NCI-H146 treated with DMSO at 0.1 percent for 48 hours (cell line): ENCODE measurements at regions not wholly inside any gene's neighbourhood (a gene's known extent, or its start where the extent isn't known, plus 50 kb on each side); places are given as distances from the start of the nearest gene placed in this dataset.

ENCODE experiments used
- DNase-seq: peaks from one replicate; lab custom pipeline; 2025; ENCODE audit not compliant: unreplicated experiment; lab: John Stamatoyannopoulos, UW

DNA sequence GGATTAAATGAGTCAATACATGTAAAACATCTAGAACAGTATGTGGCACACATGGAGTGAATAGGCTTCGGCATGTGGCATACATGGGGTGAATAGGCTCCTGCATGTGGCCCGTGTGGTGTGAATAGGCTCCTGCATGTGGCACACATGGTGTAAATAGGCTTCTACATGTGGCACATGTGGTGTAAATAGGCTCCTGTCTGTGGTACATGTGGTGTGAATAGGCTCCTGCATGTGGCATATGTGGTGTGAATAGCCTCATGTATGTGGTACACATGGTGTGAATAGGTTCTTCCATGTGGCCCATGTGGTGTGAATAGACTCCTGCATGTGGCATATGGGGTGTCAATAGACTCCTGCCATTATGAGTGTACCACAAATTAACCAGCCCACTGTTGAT lies 219.1 kb upstream of the KIRREL3 start:
- no peak for DNase-seq

DNA sequence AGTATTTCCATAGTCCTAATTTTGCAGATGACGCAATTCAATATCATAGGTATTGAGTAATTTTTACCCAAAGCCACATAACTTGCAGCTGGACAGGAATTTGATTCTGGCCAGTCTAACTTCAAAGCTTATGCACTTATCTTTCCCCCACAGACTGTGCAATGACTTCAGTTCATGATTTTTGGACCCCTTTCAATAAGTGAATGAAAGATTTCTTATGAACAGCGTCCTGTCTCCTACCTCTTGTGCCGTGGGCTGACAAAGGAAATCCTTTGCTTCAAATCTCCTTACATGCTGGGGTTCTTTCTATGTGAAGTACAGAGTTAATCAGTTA lies 217.7 kb upstream of the KIRREL3 start:
- DNase-seq = no peak

DNA sequence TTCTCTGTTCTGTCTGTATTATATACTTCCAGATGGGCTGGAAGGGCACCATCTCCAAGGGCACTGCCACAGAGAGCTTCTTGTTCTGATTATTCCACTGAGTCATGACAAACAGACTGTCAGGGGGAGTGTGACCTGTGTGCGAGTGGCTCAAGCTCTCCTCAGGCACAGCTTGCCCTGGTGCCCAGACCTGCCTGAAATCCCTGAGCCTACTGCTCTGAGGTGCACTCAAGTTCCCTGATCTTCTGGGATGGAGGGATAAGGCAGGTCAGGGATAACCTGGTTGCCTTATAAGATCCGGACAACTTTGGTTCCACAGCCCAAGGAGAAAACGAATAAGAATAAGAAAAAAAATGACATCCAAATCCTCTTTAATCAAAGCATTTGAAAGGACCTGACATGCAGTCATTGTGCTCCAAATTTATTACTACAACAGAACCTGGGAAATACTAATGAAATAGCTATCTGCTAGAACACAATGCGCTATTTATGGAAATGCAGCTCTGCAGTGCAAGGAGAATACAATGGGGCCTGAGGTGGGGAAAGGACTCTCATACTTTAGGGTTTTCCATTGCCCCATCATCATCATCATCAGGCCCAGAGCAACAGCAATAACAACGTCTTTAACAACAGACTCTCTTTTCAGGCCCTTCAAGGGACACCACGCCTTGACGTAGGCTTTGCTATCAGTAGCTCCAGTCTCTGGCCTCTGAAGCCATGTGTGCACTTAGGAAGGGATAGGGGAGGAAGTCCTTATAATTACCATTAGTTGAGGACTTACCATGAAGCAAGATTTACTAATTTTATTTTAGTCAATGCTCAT lies 217.1 kb upstream of the KIRREL3 start:
- DNase-seq = no peak

DNA sequence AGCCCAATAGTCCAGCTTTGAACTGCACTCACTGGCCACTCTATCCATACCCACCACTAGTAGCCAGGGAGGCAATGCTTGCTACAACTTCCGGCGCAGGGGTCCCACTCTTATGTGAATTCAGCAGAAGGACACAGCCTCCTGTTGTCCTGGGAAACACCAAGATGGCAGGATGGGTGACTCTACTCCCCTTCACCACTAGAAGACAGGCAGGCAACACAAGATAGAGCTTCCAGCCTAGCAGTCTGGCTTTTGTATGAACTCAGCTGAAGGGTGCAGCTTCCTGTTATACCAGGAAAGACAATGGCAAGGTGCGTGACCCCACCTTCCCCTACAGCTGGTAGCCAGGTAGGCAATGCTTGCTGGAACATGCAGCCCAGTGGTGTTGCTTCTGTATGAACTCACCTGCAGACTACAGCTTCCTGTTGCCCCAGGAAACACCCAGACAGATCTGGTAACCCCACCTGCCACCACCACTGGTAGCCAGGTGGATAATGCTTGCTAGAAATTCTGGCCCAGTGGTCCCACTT lies 205.2 kb upstream of the KIRREL3 start:
- DNase-seq = no peak

DNA sequence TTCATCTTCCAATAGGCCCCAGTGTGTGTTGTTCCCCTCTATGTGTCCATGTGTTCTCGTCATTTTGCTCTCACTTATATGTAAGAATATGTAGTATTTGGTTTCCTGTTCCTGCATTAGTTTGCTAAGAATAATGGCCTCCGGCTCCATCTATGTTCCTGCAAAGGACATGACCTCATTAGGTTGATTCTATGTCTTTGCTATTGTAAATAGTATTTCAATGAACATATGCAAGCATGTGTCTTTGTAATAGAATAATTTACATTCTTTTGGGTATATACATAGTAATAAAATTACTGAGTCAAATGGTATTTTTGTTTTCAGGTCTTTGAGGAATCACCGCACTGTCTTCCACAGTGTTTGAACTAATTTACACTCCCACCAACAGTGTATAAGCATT lies 202.9 kb upstream of the KIRREL3 start:
- DNase-seq = no peak

DNA sequence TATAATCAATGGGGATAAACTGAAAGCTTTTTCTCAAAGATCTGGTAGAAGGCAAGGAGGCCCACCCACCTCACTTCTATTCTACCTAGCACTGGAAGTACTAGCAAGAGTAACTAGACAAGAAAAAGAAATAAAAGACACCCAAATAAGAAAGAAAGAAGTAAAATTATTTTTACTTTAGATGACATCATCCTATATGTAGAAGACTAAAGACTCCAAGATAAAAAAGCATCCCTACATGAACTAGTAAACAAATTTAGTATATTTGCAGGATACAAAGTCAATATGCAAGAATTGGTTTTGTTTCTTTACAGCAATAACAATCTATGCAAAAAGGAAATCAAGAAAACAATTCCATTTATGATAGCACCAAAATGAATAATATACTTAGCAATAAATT lies 201.5 kb upstream of the KIRREL3 start:
- DNase-seq = no peak

DNA sequence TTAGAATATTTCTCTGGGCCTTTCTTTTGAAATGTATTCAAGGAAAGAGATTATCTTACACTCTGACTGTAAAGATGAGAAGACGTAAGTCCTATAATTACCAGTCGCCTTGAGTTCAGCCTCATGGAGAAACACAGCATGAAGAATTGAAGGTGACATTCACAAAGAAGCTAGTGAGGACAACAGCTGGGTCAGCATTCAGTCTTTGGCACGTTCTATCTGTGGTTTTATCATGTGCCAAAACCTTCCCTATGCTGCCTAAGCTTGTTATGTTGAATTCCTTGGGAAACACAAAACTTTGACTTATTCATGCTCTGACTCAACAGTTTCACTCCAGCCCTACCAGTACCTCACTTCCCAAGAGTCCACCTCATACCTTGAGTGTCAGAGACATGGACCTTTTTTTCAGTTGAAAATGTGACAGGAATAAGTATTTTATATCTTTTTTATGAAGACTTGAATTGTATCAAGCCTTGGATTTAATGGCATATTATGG lies 198.8 kb upstream of the KIRREL3 start:
- DNase-seq = no peak

DNA sequence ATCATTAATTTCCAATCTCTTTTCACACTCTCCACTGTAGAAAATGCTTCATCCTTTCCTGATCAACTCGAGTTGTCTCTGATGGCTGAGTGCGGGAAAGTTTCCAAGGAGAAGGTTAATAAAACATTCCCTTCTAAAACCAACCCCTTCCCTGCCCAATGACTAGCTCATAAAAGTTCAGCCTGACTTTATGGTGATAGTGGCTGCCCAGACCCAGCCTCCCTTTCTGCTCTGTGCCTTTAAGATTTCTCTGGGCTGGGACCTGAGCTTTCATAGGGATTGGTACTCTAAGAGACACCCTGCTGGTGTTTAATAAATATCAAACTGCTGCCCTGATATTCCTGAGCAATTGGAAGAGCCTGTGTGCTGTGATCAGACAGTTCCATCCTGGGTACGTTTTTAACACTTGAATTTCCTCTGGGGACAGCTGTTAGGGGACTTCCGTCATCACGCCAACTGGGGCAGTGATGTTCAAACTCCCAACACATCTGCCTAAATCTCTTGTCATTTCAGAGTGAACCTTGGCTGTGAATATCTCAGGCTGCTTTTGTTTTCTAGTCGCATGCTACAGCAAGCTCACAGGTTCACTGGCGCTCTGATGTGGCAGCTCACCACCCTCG lies 195.0 kb upstream of the KIRREL3 start:
- no peak for DNase-seq

DNA sequence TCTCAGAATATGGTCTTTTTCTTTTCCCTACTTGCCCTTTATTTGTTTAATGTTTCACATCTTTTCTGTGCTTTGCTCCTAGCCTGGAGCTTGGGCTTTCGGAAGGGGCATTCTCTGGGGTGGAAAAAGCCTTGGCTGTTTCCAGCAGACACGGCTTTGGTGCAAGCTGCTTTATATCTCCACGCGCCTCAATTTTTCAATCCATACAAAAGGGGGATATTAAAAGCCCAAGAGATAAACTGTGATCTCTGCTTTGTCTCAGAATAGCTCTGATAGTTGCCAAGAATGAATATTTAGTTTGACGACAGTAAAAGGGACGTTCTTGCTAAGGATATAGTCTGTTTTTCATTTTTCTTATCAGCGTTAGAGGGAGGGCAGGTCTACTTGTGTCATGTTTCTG lies 194.0 kb upstream of the KIRREL3 start:
- DNase-seq = no peak

DNA sequence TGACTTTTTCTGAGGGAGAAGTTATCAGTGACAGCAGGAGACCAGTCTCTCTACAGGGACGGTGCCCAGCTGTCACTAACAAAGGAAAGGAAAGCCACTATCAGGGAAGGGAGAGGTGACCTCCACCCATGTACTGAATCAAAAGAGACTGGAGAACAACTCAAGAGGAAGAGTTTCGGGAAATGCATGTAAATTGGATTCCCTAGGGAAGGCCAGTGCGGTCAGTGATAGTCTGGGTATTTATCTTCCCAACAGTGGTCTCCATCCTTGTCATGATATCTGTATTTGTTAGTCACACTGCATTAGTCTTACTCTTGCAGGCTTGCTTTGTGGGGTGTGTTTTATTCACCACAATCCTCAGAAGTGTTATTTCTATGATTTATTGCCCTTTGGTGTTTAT lies 193.4 kb upstream of the KIRREL3 start:
- peak; percentile 58 for DNase-seq

DNA sequence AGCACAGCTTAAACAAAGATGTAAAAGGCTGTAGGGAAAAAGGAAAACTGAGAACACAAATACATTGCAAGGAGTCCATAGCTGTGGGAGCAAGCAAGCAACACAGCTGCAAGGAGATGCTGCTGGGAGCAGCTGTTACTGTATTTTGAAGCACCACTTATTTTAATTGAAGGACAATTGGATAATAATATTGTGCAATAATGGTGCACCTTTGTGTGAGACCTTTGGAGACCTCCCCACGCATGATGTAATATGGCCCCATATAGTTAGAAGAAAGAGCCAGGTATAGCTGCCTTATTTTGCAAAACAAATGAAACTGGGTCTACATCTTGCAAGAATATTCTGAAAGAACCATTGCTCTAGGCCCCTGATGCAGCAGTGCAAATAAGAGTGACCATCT lies 191.1 kb upstream of the KIRREL3 start:
- DNase-seq = peak; percentile 57

DNA sequence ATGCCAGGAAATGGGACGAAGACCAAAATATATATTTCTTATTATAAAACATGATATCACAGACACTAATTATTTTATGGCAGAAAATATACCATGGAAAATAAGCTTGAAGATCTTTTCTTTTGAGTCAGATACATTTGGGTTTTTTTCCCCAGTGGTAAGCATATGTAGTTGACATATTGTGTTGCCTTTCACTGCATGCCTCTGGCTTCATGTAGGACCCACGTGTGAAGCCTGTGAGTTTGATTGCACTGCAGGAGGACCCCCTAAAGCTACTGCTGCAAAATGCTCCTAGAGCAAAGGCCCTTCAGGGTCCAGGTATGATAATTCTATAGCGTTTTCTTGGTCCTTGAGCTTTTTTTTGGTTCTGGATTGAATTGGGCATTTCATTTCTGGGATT lies 190.7 kb upstream of the KIRREL3 start:
- no peak for DNase-seq

DNA sequence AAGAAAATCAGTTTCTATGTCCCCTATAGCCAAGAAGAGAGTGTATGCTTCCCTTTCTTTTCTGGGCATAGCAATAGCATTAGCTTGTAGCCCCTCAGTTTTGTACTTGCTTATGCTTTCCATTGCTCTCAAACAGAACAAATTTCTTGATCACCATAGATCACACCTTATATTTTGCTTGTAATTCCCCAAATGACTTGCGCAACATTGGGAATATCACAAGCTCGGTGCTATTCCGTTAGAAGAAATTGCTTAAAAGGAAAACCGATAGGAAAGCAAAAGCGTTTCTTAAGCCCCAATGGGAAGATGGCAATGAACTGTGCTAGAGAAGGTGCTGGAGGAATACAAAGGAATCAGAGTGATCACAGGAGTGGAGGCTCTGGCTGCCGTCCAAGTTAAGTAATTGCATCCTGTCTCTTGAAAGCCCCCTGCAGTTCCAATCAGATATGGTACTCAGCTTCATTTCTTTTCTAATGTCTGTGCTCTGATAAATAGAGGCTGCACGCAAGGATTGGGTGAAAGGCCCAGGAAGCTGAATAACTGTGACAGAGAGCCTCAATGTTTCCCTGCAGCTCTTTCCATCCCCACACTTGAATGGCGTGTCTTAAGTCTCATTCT lies 182.1 kb upstream of the KIRREL3 start:
- peak; percentile 95 for DNase-seq

DNA sequence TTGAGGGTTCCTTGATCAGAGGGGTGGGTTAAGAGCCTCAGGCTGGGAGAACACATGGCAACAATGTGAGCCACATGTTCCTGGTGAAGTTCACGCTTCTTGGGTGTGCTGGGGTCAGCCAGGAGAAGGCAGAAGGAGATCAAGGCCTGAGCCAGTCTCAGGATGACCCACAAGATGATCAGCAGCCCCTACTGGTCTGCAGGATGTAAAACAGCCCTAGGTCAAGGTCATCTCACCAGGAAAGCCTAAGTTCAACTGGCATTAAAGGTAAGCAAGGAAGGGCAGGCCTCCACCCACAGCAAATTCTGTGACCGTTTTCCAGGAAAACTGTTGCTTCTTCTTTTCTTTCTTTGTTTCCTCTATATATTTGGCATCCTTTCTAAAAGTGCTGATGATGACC lies 156.7 kb upstream of the KIRREL3 start:
- DNase-seq = no peak

DNA sequence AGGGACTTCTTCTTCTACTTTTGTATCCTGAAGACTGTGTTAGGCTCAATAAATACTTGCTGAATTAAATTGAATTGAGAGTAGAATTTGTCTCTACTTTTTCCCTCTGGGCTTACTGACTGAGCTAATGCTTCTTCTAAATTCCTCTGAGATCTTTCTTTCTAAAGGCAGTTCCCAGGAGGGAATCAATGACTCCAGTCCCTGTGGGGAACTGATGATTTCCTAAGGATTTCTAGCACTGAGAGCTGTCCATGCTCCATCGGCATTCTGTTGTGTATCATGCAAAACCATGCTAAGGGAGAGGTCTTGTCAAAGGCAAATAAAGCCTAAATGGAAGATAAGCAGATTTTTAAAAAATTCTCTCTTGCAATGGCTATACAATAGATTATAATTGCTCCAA lies 148.8 kb upstream of the KIRREL3 start:
- no peak for DNase-seq

DNA sequence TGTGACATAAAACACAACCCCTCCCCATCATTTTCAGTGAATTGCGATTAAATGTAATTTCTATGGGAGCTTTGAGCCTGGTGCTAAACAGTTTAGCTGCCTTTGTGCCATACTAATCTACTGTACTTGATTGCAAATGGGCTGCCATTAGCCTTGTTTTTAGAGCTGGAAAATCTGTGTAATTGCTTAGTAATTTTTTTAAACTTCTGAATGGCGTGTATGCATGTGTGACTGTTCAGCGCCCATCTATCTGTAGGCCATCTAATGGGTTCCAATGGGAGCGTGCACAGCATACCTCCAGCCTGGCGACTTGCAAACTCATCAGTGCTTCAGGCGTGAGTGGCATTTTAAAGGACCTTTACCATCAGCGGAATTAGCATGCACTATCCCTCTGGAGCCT lies 142.7 kb upstream of the KIRREL3 start:
- DNase-seq = no peak

DNA sequence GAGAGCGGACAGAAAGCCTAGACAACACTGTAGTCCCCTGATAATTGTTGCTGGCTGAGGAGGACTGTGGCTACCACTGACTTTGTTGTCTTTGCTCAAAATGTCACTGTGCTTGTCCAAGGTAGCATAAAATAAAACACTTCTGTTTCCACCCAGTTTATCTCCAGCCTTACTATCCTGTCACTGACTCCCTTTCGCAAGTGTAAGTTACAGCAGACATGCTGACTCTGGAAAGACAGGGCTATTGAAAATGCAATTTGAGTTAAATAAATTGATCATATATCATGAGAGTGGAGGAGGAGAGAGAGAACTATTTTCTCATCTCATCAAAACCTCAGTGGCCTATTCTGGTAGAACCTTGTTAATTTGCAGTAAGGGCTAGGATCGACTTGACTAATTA lies 138.0 kb upstream of the KIRREL3 start:
- DNase-seq = no peak

DNA sequence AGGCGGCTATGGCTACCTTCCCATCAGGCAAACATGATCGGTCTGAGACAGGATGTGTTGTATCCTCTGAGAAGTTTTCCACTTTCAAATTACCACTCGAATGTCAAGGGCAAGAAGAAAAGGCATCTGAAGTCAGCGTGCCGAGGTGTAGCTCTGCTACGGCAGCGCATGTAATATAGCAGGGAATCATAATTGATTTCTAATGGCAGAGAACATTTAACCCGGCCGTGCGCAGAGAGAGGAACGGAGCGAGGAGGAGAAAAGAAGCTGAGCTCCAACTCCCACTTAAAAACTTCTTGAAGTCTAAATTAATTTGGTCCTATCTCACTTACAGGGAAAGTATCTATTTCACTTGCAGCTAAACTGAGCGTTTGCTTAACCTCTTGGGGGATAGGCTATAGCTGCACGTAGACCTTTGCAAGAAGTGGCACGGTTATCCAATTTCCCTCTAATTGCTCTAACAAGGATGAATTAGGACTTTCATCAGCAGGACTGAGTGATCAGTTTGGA lies 137.3 kb upstream of the KIRREL3 start:
- no peak for DNase-seq

DNA sequence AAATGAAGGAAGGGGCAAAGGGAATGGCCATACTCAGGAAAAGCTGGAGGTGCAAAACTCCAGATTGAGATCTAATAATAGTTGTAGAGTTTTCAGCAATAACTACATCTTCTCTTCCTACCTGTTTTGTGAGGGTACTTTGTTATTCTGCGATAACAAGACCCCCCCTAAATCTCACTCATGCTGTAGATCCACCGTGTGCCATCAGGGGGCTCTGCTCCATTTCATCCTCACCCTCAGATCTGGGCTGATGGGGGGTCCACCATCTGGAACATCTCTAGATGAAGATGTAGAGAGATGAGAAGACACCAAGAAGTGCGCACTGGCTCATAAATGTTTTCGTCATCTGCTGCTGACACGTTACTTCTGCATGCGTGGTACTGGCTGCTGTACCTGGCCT lies 135.9 kb upstream of the KIRREL3 start:
- DNase-seq = no peak

DNA sequence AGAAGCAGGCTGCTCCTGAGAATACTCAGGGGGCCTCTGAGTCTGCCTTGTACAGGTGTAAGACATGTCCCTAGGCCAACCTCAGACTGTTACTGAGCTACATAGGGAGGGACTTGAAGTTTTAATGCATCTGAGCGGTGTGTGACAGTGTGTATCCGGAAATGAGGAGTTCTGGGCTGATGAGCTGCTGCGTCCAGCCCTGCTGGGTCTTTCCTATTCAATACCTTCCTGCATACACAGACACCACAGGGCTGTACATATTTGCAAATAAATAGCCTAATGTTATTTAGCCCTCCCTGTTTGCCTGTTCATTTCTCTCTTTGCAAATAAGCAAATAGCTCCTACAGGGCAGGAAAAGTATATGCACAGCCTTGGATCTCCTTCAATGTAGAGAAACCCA lies 134.7 kb upstream of the KIRREL3 start:
- DNase-seq = no peak

DNA sequence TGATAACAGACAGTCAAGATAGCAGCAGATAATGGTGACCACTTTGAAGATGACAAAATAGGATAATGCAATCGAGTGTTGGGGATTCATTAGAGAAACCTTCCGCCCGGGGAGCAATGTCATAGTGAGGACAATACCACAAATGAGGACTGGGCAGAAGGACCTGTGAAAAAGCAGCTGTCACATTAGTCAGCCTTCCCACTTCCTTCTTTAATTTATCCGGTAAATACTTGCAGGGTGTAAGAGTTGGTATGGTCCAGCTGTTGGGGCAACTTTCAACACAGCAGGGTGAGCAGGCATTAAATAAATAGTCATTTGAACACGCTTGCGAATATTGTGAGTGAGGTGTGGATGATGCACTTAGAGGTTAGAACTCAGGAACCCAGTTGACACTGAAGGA lies 132.5 kb upstream of the KIRREL3 start:
- DNase-seq = no peak

DNA sequence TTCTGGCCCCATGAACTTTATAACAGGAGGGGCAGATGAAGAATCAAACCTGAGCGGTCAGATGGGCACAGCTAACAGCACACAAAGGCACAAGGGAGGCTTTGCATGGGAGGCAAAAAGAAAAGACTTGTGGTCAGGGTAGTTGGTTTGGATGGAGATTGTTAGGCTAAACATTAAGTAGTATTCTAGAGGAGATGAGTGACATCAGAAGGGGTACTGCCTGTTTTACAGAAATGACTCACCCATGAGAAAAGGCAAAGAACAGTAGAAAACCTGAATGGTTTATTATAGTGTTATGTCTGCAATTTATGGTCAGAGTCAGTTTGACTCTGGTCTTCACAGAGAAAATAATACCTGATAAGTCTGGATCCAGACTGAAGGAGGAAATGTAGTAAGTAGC lies 129.8 kb upstream of the KIRREL3 start:
- DNase-seq = no peak
